ENCODE measurements at regions not wholly inside any gene's neighbourhood (a gene's known extent, or its start where the extent isn't known, plus 50 kb on each side); places are given as distances from the start of the nearest gene placed in this dataset.

DNA sequence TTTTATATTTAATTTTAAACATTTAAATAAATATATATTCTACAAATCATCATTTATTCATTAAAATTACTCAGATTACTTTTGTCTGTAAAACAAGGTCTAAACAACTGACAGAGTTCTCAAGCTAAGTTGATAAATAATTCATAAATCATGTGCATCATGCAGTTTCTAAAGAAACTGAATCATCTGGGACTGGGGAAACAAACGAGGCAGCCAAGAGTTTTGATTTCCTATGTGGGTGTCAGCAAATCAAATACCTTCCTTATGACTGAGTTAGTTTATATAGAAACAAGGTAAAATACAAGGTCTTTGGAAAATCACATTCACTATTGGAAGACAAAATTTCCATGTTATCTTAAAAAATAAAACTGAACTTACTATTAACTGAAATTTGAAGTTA is 149.9 kb upstream of the BEND6 start:
- H2AFZ ChIP-seq (ENCODE audit: low read depth): no peak overlapping the region
- peak overlapping the region; percentile 8; the same call in 1 of the 2 replicates for H3K27ac ChIP-seq
- peak overlapping the region; percentile 68 for H3K4me2 ChIP-seq
- no peaks in the 10 kb centered on the region for H3K27me3 ChIP-seq (ENCODE audit: insufficient read depth, low read depth)
- H3K79me2 ChIP-seq (ENCODE audit: insufficient read depth, low read depth): peaks cover 99% of the 10 kb centered on the region
- H4K20me1 ChIP-seq (ENCODE audit: insufficient read depth): peaks cover 30% of the 10 kb centered on the region
- no peak overlapping the region for H3K9ac ChIP-seq
- TF ChIP-seq, protein P1, sequence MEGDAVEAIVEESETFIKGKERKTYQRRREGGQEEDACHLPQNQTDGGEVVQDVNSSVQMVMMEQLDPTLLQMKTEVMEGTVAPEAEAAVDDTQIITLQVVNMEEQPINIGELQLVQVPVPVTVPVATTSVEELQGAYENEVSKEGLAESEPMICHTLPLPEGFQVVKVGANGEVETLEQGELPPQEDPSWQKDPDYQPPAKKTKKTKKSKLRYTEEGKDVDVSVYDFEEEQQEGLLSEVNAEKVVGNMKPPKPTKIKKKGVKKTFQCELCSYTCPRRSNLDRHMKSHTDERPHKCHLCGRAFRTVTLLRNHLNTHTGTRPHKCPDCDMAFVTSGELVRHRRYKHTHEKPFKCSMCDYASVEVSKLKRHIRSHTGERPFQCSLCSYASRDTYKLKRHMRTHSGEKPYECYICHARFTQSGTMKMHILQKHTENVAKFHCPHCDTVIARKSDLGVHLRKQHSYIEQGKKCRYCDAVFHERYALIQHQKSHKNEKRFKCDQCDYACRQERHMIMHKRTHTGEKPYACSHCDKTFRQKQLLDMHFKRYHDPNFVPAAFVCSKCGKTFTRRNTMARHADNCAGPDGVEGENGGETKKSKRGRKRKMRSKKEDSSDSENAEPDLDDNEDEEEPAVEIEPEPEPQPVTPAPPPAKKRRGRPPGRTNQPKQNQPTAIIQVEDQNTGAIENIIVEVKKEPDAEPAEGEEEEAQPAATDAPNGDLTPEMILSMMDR (conservative IDR thresholded peaks at IDR 0.05; ENCODE audit: low read depth, low read length): no peak
- H3K36me3 ChIP-seq (ENCODE audit: insufficient read depth): no peaks in the 10 kb centered on the region; the same call in 1 of the 2 replicates
- peaks cover 93% of the 10 kb centered on the region for H3K4me1 ChIP-seq (ENCODE audit: low read depth, poor library complexity, severe bottlenecking)
- H3K4me3 ChIP-seq (IDR thresholded peaks at IDR 0.05; ENCODE audit: insufficient read depth, low read depth, low read length): no peak overlapping the region

DNA sequence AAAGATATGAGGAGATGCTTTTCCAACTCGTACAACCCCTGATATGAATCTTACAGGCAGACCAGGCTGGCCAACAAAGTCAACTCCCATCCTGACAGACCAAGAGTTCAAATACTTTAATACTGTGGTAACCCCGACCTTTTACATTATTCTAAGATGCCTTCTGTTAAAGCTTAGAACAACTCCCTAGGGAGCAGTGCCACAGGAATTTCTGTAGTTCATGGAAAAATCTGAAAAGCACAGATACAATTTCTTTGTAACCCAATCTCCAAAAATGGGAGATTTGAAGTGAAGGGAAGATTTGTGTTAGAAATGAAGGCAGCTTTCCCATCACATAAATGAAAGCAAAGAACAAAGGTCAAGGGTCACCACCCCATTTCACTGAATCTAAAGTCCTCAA is 151.3 kb upstream of the BEND6 start:
- peaks cover 99% of the 10 kb centered on the region for H3K79me2 ChIP-seq (ENCODE audit: insufficient read depth, low read depth)
- peaks cover 30% of the 10 kb centered on the region for H4K20me1 ChIP-seq (ENCODE audit: insufficient read depth)
- H2AFZ ChIP-seq (ENCODE audit: low read depth): no peak overlapping the region
- no peak overlapping the region for H3K27ac ChIP-seq
- TF ChIP-seq, protein P1 (conservative IDR thresholded peaks at IDR 0.05; ENCODE audit: low read depth, low read length): no peak
- H3K4me1 ChIP-seq (ENCODE audit: low read depth, poor library complexity, severe bottlenecking): peaks cover 93% of the 10 kb centered on the region
- H3K36me3 ChIP-seq (ENCODE audit: insufficient read depth): no peaks in the 10 kb centered on the region; the same call in 1 of the 2 replicates
- no peak overlapping the region for H3K9ac ChIP-seq
- H3K4me3 ChIP-seq (IDR thresholded peaks at IDR 0.05; ENCODE audit: insufficient read depth, low read depth, low read length): no peak overlapping the region
- H3K27me3 ChIP-seq (ENCODE audit: insufficient read depth, low read depth): no peaks in the 10 kb centered on the region
- peak overlapping the region; percentile 37 for H3K4me2 ChIP-seq

DNA sequence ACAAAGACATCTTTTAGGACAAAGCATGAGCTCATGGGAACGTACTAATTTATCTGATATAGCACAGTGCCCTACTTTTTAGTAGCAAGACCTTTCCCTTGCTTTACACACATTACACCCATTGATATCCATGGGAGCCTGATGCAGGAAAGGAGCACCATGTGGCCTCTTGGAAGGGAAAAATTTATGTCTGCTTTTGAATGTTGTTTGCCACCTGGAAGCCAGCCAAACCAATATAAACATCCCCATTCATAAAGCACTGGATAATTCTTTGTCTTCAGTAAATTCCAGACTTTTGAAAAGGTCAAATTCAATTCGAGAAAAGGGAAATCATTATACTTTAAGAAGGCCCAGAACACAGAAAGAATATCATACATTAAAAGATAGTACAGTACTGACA is 152.3 kb upstream of the BEND6 start:
- H3K27ac ChIP-seq: no peak overlapping the region
- peaks cover 93% of the 10 kb centered on the region for H3K4me1 ChIP-seq (ENCODE audit: low read depth, poor library complexity, severe bottlenecking)
- TF ChIP-seq, protein P1 (conservative IDR thresholded peaks at IDR 0.05; ENCODE audit: low read depth, low read length): no peak
- no peak overlapping the region for H3K4me2 ChIP-seq
- peaks cover 38% of the 10 kb centered on the region for H4K20me1 ChIP-seq (ENCODE audit: insufficient read depth)
- H3K9ac ChIP-seq: no peak overlapping the region
- H3K27me3 ChIP-seq (ENCODE audit: insufficient read depth, low read depth): no peaks in the 10 kb centered on the region
- no peak overlapping the region for H3K4me3 ChIP-seq (IDR thresholded peaks at IDR 0.05; ENCODE audit: insufficient read depth, low read depth, low read length)
- no peak overlapping the region for H2AFZ ChIP-seq (ENCODE audit: low read depth)
- peaks cover 99% of the 10 kb centered on the region for H3K79me2 ChIP-seq (ENCODE audit: insufficient read depth, low read depth)
- no peaks in the 10 kb centered on the region; the same call in 1 of the 2 replicates for H3K36me3 ChIP-seq (ENCODE audit: insufficient read depth)

DNA sequence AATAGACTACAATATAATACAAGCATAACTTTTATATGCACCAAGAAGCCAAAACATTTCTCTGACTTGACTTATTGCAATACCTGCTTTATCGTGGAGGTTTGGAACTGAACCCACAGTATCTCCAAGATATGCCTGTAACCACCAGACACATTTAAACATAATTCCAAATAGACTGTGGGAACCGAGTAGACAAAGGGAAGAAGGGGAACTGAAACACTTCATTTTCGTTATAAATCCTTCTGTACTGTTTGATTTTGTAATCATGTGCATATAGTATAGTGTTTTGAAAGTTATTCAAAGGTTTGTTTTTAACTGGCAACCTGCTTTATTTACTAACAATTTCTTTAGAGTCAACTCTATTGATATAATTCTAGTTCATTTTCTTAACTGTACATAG is 154.9 kb upstream of the BEND6 start:
- peaks cover 99% of the 10 kb centered on the region for H3K79me2 ChIP-seq (ENCODE audit: insufficient read depth, low read depth)
- no peak overlapping the region for H2AFZ ChIP-seq (ENCODE audit: low read depth)
- no peak overlapping the region for H3K4me2 ChIP-seq
- H3K27me3 ChIP-seq (ENCODE audit: insufficient read depth, low read depth): no peaks in the 10 kb centered on the region
- H3K4me1 ChIP-seq (ENCODE audit: low read depth, poor library complexity, severe bottlenecking): peaks cover 93% of the 10 kb centered on the region
- TF ChIP-seq, protein P1 (conservative IDR thresholded peaks at IDR 0.05; ENCODE audit: low read depth, low read length): no peak
- H3K9ac ChIP-seq: no peak overlapping the region
- no peak overlapping the region for H3K27ac ChIP-seq
- no peaks in the 10 kb centered on the region; the same call in 1 of the 2 replicates for H3K36me3 ChIP-seq (ENCODE audit: insufficient read depth)
- H3K4me3 ChIP-seq (IDR thresholded peaks at IDR 0.05; ENCODE audit: insufficient read depth, low read depth, low read length): no peak overlapping the region
- peaks cover 47% of the 10 kb centered on the region for H4K20me1 ChIP-seq (ENCODE audit: insufficient read depth)

All from KMS-11 (cell line).